Epithelial cell of esophagus (primary cell): ENCODE measurements at regions not wholly inside any gene's neighbourhood (a gene's known extent, or its start where the extent isn't known, plus 50 kb on each side); places are given as distances from the start of the nearest gene placed in this dataset.

Source experiments
- DNase-seq: peaks from one replicate; pipeline ENCODE4 v3.0.0; 2010; ENCODE audit warnings: low read depth
- H3K4me3 ChIP-seq: 2 replicates; pipeline ENCODE4 v1.5.1; 2011; ENCODE audit warnings: mild to moderate bottlenecking, low read length, control low read depth
- CTCF ChIP-seq: IDR thresholded peaks from 2 replicates; pipeline ENCODE4 v1.5.1; 2011; ENCODE audit warnings: low read depth, mild to moderate bottlenecking, low read length, control low read depth, inconsistent platforms; ENCODE audit not compliant: insufficient read depth; ENCODE audit errors: missing control alignments

- no peak for TF ChIP-seq CTCF
- DNase-seq = no peak
- H3K4me3 ChIP-seq = no peak overlapping the region
Measured at GRCh38 chr3:106380232-106380631, 511.4 kb upstream of the CBLB start.

GRCh38 chr3:106381286-106381938 lies 512.6 kb upstream of the CBLB start:
- TF ChIP-seq CTCF = no peak
- no peak for DNase-seq
- H3K4me3 ChIP-seq = no peak overlapping the region

GRCh38 chr3:106381939-106382335 lies 513.1 kb upstream of the CBLB start:
- no peak for DNase-seq
- TF ChIP-seq CTCF = no peak
- no peak overlapping the region for H3K4me3 ChIP-seq

GRCh38 chr3:106386050-106386449 lies 517.2 kb upstream of the CBLB start:
- TF ChIP-seq CTCF = no peak
- no peak for DNase-seq

GRCh38 chr3:106392915-106393314 lies 524.1 kb upstream of the CBLB start:
- no peak for TF ChIP-seq CTCF
- DNase-seq = no peak
- no peak overlapping the region for H3K4me3 ChIP-seq

More at GRCh38 chr3:106386050-106386449, 517.2 kb upstream of the CBLB start:
- no peak overlapping the region for H3K4me3 ChIP-seq

- DNase-seq = no peak
- no peak overlapping the region for H3K4me3 ChIP-seq
- no peak for TF ChIP-seq CTCF
Measured at GRCh38 chr3:106397006-106397405, 528.2 kb upstream of the CBLB start.
